ENCODE measurements at regions not wholly inside any gene's neighbourhood (a gene's known extent, or its start where the extent isn't known, plus 50 kb on each side); places are given as distances from the start of the nearest gene placed in this dataset.

- DNase-seq (ENCODE audit: low read depth): no peak
- TF ChIP-seq POLR2A (IDR thresholded peaks at IDR 0.05; ENCODE audit: extremely low read depth, insufficient read length): no peak
- TF ChIP-seq MYC (IDR thresholded peaks at IDR 0.05; ENCODE audit: low read depth, low read length): no peak
- no peak for TF ChIP-seq CTCF (IDR thresholded peaks at IDR 0.05; ENCODE audit: low read depth, low read length)
- no peak for TF ChIP-seq MAX (IDR thresholded peaks at IDR 0.05; ENCODE audit: low read depth, low read length)
- no peak overlapping the region for H3K4me3 ChIP-seq (ENCODE audit: low read depth, low read length)
Observed at GRCh38 chr13:107065036-107065435, 497.1 kb upstream of the ARGLU1 start.

GRCh38 chr13:107057028-107057631 is 489.2 kb upstream of the ARGLU1 start:
- DNase-seq (ENCODE audit: low read depth): no peak
- TF ChIP-seq CTCF (IDR thresholded peaks at IDR 0.05; ENCODE audit: low read depth, low read length): no peak
- TF ChIP-seq POLR2A (IDR thresholded peaks at IDR 0.05; ENCODE audit: extremely low read depth, insufficient read length): no peak
- no peak for TF ChIP-seq MAX (IDR thresholded peaks at IDR 0.05; ENCODE audit: low read depth, low read length)
- TF ChIP-seq MYC (IDR thresholded peaks at IDR 0.05; ENCODE audit: low read depth, low read length): no peak
- H3K4me3 ChIP-seq (ENCODE audit: low read depth, low read length): no peak overlapping the region

DNA sequence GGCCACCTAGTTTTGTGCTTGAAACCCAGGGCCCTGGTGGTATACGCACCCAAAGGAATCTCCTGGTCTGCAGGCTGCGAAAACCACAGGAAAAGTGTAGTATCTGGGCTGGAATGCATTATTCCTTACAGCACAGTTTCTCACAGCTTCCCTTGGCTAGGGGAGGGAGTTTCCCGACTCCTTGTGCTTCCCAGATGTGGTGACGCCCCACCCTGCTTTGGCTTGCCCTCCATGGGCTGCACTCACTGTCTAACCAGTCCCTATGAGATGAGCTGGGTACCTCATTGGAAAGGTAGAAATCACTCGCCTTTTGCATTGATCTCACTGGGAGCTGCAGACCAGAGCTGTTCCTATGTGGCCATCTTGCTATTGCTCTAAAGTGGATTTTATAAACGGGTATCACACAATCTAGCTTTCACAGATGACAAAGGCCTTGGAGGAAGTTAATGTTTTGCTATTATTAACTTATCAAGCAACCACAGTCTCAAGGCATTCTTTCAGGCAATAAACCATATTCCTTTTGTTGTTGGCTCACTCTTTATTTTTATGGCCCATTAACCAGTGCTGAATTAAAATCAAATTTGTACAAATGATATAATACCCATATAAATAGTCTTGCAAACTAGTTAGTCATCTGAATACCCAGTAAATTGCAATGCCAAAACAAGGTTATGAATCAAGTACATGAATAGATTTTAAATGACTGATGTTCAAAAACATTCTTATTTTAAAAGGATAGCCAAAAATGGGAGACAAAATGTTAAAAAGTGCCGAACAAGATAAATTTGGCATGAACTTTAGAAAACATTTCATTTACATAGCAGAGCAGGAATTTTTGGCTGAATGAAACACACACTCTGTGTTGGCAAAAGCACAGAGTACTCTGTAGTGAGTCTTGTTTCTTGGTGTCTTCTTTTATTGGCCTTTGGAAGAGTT is 475.4 kb upstream of the ARGLU1 start:
- H3K4me3 ChIP-seq (ENCODE audit: low read depth, low read length): no peak overlapping the region
- no peak for DNase-seq (ENCODE audit: low read depth)
- TF ChIP-seq CTCF (IDR thresholded peaks at IDR 0.05; ENCODE audit: low read depth, low read length) (no peak), MAX (IDR thresholded peaks at IDR 0.05; ENCODE audit: low read depth, low read length) (no peak), POLR2A (IDR thresholded peaks at IDR 0.05; ENCODE audit: extremely low read depth, insufficient read length) (no peak), MYC (IDR thresholded peaks at IDR 0.05; ENCODE audit: low read depth, low read length) (no peak)

GRCh38 chr13:107035778-107036177 is 467.8 kb upstream of the ARGLU1 start:
- no peak overlapping the region for H3K4me3 ChIP-seq (ENCODE audit: low read depth, low read length)
- no peak for DNase-seq (ENCODE audit: low read depth)
- TF ChIP-seq MAX (IDR thresholded peaks at IDR 0.05; ENCODE audit: low read depth, low read length) (no peak), POLR2A (IDR thresholded peaks at IDR 0.05; ENCODE audit: extremely low read depth, insufficient read length) (no peak), MYC (IDR thresholded peaks at IDR 0.05; ENCODE audit: low read depth, low read length) (no peak), CTCF (IDR thresholded peaks at IDR 0.05; ENCODE audit: low read depth, low read length) (no peak)

- no peak for TF ChIP-seq CTCF (IDR thresholded peaks at IDR 0.05; ENCODE audit: low read depth, low read length)
- no peak for TF ChIP-seq MYC (IDR thresholded peaks at IDR 0.05; ENCODE audit: low read depth, low read length)
- TF ChIP-seq POLR2A (IDR thresholded peaks at IDR 0.05; ENCODE audit: extremely low read depth, insufficient read length): no peak
- TF ChIP-seq MAX (IDR thresholded peaks at IDR 0.05; ENCODE audit: low read depth, low read length): no peak
- no peak overlapping the region for H3K4me3 ChIP-seq (ENCODE audit: low read depth, low read length)
- DNase-seq (ENCODE audit: low read depth): no peak
Observed at GRCh38 chr13:107035186-107035585, 467.2 kb upstream of the ARGLU1 start.

Measured in NB4 (cell line).